Posterior cingulate gyrus (tissue), 11 donors: ENCODE measurements at regions not wholly inside any gene's neighbourhood (a gene's known extent, or its start where the extent isn't known, plus 50 kb on each side); places are given as distances from the start of the nearest gene placed in this dataset.
"Not testable (repeated sequence)": the region's sequence is repeated elsewhere in the genome, so short reads cannot be mapped to it uniquely, and the experiment has no call there.

ENCODE experiments used
- DNase-seq, 10 donors: peaks; one replicate each; pipeline versions ENCODE4 v3.0.0 to v3.0.0-alpha.2; 2020 to 2021; ENCODE audit warnings: mixed read lengths in 3 of 10
- intact Hi-C: fragments of 100-400 bp; cut with DNase I; formaldehyde crosslinking; loops from one replicate; pipeline ENCODE4 v1.15.1; 2023

- no peak for DNase-seq
- intact Hi-C loops, result no loop called here
These were observed 139.2 kb downstream of the HLX start for GRCh38 chr1:221018414-221018813.

- intact Hi-C loops, result no loop called here
- DNase-seq, result no peak
These were observed 143.1 kb downstream of the HLX start for GRCh38 chr1:221022331-221022730.

GRCh38 chr1:221023482-221023881 is 144.2 kb downstream of the HLX start:
- DNase-seq, result no peak
- intact Hi-C loops, result no loop called here

- DNase-seq, result no peak
These were observed 146.3 kb downstream of the HLX start for GRCh38 chr1:221025501-221025900.

GRCh38 chr1:221025956-221026355 is 146.7 kb downstream of the HLX start:
- DNase-seq, result no peak
- intact Hi-C loops, result no loop called here

More at GRCh38 chr1:221025501-221025900, 146.3 kb downstream of the HLX start:
- intact Hi-C loops, result no loop called here

- intact Hi-C loops, result no loop called here
- no peak for DNase-seq
These were observed 150.9 kb downstream of the HLX start for GRCh38 chr1:221029981-221030649.

GRCh38 chr1:221030990-221031389 is 151.7 kb downstream of the HLX start:
- intact Hi-C loops, result no loop called here

GRCh38 chr1:221031458-221032203 is 152.4 kb downstream of the HLX start:
- intact Hi-C loops, result no loop called here
- no peak for DNase-seq

More at GRCh38 chr1:221030990-221031389, 151.7 kb downstream of the HLX start:
- DNase-seq, result no peak

GRCh38 chr1:221032204-221032585 is 153.0 kb downstream of the HLX start:
- intact Hi-C loops, result no loop called here
- no peak for DNase-seq

GRCh38 chr1:221032637-221033280 is 153.5 kb downstream of the HLX start:
- intact Hi-C loops, result no loop called here
- DNase-seq, result no peak

- intact Hi-C loops, result no loop called here
- no peak for DNase-seq
These were observed 156.5 kb downstream of the HLX start for GRCh38 chr1:221035662-221036153.

GRCh38 chr1:221039616-221040015 is 160.4 kb downstream of the HLX start:
- DNase-seq, result no peak
- intact Hi-C loops, result no loop called here

- intact Hi-C loops, result no loop called here
- DNase-seq, result no peak
These were observed 160.9 kb downstream of the HLX start for GRCh38 chr1:221040101-221040500.

- no peak for DNase-seq
- intact Hi-C loops, result no loop called here
These were observed 161.5 kb downstream of the HLX start for GRCh38 chr1:221040691-221041285.

GRCh38 chr1:221044538-221044937 is 165.3 kb downstream of the HLX start:
- intact Hi-C loops, result no loop called here
- DNase-seq, result no peak

- intact Hi-C loops, result no loop called here
- no peak for DNase-seq
These were observed 165.9 kb downstream of the HLX start for GRCh38 chr1:221045151-221045550.

- intact Hi-C loops, result no loop called here
- no peak for DNase-seq
These were observed 166.9 kb downstream of the HLX start for GRCh38 chr1:221045842-221046831.

GRCh38 chr1:221051391-221051790 is 172.1 kb downstream of the HLX start:
- DNase-seq, intact Hi-C loops: not testable (repeated sequence)

- DNase-seq, result no peak
- intact Hi-C loops, result no loop called here
These were observed 174.6 kb downstream of the HLX start for GRCh38 chr1:221053889-221054288.

GRCh38 chr1:221059506-221059905 is 180.3 kb downstream of the HLX start:
- no peak for DNase-seq
- intact Hi-C loops, result no loop called here
